NCI-H1417 treated with DMSO at 0.1 percent for 48 hours (cell line): ENCODE measurements at regions not wholly inside any gene's neighbourhood (a gene's known extent, or its start where the extent isn't known, plus 50 kb on each side); places are given as distances from the start of the nearest gene placed in this dataset.

ENCODE experiments used
- DNase-seq: peaks from one replicate; lab custom pipeline; 2025; lab: John Stamatoyannopoulos, UW

- no peak for DNase-seq
Measured at GRCh38 chr14:104319491-104320241, 181.3 kb downstream of the KIF26A start.

- no peak for DNase-seq
Measured at GRCh38 chr14:104320611-104321086, 182.3 kb downstream of the KIF26A start.

- no peak for DNase-seq
Measured at GRCh38 chr14:104321088-104321801, 182.9 kb downstream of the KIF26A start.

- DNase-seq: no peak
Measured at GRCh38 chr14:104321802-104322130, 183.4 kb downstream of the KIF26A start.

GRCh38 chr14:104322531-104323366, 184.4 kb downstream of the KIF26A start:
- DNase-seq: peak; percentile 56

GRCh38 chr14:104323551-104324175, 185.3 kb downstream of the KIF26A start:
- DNase-seq: no peak

- no peak for DNase-seq
Measured at GRCh38 chr14:104326848-104327247, 188.5 kb downstream of the KIF26A start.

GRCh38 chr14:104328607-104329006, 190.2 kb downstream of the KIF26A start:
- DNase-seq: no peak

- no peak for DNase-seq
Measured at GRCh38 chr14:104329793-104330192, 191.4 kb downstream of the KIF26A start.

- no peak for DNase-seq
Measured at GRCh38 chr14:104331871-104332605, 193.7 kb downstream of the KIF26A start.

GRCh38 chr14:104332634-104333270, 194.4 kb downstream of the KIF26A start:
- DNase-seq: no peak

GRCh38 chr14:104333646-104334423, 195.4 kb downstream of the KIF26A start:
- no peak for DNase-seq

- no peak for DNase-seq
Measured at GRCh38 chr14:104334424-104335161, 196.2 kb downstream of the KIF26A start.

- DNase-seq: no peak
Measured at GRCh38 chr14:104335176-104335575, 196.8 kb downstream of the KIF26A start.

- no peak for DNase-seq
Measured at GRCh38 chr14:104335611-104336010, 197.2 kb downstream of the KIF26A start.

- no peak for DNase-seq
Measured at GRCh38 chr14:104337351-104337750, 199.0 kb downstream of the KIF26A start.

GRCh38 chr14:104339361-104339760, 201.0 kb downstream of the KIF26A start:
- no peak for DNase-seq

GRCh38 chr14:104339829-104340228, 201.4 kb downstream of the KIF26A start:
- DNase-seq: no peak
